Iris pigment epithelial cell (primary cell): ENCODE measurements at regions not wholly inside any gene's neighbourhood (a gene's known extent, or its start where the extent isn't known, plus 50 kb on each side); places are given as distances from the start of the nearest gene placed in this dataset.
A peak's percentile ranks its signal among the peaks of the same experiment; 100 is the strongest.
"Not testable (repeated sequence)": the region's sequence is repeated elsewhere in the genome, so short reads cannot be mapped to it uniquely, and the experiment has no call there.

Source experiments
- DNase-seq: peaks from one replicate; pipeline ENCODE4 v3.0.0-alpha.2; 2011; ENCODE audit warnings: low read depth

DNA sequence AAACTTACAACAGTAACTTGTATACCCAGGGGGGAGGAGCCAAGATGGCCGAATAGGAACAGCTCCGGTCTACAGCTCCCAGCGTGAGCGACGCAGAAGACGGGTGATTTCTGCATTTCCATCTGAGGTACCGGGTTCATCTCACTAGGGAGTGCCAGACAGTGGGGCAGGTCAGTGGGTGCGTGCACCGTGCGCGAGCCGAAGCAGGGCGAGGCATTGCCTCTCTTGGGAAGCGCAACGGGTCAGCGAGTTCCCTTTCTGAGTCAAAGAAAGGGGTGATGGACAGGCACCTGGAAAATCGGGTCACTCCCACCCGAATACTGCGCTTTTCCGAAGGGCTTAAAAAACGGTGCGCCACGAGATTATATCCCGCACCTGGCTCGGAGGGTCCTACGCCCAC lies 278.8 kb downstream of the FAM47B start:
- DNase-seq, result not testable (repeated sequence)

DNA sequence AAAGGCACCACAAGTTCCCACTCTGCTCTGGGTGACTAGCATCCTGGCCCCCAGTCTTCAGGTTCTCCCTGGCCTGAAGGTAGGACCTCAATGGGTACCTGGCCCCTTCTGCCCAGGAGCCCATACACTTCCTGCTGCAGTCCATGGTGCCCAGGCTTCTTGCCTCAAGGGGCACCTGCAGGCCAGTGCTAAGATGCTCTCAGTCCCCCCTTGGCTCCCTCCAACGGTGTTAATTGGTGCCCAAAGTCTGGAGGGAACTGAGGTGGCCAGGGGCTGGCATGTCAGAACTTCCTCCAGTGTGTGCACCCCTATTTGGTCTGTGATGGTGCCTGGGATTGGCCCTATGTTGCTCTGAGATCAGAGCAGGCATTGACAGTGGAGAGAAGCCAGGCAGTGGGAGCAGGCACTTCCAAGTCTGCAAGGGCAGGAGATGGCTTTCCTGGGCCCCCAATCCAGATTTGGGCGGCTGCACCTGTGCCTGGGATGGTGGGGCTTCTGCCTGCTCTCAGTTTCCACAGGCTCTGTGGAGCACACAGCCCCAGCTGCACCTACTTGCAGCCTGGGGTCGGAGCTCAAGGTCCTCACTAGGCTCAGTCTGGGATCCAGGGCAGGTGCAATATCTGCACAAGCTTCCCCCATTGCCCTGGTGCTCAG lies 301.6 kb downstream of the FAM47B start:
- DNase-seq, result no peak

DNA sequence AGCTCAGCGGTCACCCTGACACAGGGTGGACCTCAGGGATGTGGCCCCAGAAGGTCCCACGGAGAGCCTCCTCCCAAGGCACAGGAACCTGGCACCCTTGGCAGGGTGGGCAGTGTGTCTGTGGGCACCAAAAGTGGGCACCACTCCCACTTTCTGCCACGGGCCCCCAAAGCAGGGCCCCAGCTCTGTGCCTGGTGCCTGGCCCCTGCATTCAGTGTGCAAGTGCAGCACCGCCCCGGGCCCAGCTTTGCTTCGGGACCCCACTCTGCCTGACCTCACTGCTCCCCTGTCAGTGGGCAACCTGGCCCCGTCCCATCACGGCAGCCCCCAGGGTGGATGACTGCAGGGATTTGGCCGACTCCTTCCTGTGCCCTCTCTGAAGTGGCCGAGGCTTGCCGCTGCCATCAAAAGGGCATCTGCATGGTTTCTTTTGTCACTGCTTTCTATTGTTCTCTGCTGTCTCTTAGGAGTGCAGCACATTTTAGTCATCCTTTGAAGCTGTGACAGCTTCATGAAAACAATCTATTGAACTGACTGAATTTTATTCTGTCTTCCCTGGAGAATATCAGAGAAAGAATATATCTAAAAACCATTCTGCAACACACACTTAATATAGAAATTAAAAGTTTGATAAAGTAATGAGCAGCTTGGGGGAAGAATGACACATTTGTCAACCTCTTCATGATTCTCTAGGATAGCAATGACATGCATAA lies 302.4 kb downstream of the FAM47B start:
- no peak for DNase-seq

DNA sequence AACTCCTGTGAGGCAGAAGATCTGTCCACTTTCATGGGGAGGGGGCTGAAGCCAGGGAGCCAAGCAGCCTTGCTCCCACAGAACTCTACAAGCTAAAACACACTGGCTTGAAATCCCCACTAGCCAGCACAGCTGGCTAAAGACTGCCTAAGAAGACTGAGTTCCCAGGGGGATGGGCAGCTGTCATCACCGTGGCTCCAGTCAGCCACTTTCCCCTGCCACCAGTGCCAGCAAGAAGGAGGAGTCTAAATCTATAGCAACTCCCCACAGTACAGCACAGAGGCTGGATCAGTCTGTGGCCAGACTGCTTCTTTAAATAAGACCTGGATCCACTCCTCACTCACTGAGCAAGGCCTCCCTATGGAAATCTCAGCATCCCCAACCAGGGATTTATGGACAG lies 308.6 kb downstream of the FAM47B start:
- no peak for DNase-seq

DNA sequence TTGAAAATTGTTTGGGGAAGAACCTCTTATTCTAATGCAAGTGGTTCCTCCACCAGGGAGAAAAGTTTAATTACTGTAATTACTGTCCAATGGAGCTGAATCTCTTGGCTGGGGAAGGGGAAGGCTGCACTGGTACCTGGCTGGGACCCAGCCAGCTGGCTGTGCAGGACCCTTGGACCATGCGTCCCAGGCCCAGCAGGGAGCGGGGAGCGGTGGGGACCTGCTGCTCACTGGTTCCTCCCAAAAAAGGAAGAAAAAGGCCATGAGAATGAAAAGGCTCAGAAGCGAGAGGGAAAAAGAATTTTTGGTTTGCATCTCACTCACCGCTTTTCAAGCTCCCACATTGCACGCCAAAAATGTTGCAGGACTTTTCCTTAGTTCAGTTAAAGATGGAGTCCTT lies 333.5 kb downstream of the FAM47B start:
- DNase-seq, result no peak

DNA sequence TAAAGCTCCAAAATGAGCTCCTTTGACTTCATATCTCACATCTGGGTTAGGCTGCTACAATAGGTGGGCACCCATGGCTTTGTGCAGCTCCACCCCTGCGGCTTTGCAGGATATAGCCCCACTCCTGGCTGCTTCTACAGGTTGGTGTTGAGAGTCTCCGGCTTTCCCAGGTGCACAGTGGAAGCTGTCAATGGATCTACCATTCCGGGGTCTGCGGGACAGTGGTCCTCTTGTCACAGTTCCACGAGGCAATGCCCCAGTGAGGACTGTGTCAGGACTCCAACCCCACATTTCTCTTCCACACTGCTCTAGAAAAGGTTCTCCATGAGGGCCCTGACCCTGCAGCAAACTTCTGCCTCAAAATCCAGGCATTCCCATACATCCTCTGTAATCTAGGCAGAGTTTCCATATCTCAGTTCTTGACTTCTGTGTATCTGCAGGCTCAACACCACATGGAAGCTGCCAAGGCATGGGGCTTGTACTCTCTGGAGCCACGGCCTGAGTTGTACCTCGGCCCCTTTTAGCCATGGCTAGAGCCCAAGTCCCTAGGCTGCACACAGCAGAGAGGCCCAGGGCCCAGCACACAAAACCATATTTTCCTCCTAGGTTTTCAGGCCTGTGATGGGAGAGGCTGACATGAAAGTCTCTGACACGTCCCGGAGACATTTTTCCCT lies 342.8 kb downstream of the FAM47B start:
- no peak for DNase-seq

DNA sequence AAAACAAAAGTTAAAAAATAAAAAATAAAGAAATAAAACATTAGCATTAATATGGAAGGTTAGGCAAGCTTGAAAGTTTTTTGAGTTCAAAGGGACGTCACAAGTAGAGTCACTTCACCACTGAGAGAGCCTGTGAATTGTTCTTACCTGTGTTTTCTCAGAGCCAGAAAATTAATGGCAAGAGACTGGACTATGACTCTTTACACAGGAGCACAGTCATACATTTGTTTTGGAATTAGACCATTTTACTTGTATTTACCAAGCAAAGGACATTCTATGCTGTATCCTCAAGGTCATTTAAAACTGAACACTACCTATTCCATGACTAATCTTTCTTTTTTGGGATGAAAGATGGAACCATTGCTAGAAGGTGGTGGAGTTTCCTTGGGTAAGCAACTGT lies 346.1 kb downstream of the FAM47B start:
- no peak for DNase-seq

DNA sequence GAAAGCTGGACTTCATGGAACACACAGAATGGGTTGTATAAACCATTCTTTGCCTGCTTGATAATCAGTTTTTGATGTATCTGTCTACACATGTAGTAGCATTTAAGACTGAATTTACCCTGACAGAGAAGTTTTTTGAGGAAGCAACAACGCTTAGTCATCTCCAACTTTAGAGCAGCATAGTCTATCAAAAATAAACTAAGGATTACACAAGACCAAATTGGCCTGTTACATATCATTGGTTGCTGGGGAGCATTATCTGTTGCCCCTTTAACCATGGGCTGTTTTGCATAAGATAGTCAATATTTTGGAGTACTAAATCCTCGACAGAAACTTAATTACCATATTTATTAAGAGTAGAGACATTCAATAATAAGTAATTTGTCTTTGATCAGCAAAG lies 347.4 kb downstream of the FAM47B start:
- no peak for DNase-seq

DNA sequence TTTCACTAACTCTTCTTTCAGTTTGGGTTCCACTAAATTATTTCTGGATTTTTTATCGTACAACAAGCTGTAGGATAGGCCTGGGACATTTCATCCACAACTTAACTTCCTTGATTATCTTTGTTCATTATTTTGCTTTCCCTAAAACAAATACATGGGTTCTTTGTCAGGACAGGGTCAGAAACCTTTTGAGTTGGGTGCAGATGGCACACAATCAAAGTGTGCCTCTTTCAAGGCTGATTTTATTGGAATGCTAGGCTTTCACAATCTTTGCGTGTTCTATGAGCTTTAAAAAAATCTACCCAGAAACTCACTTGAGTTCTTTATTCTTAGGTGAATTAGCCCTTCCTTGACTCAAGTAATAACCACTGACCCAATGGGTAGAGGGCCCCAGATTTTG lies 348.4 kb downstream of the FAM47B start:
- no peak for DNase-seq

DNA sequence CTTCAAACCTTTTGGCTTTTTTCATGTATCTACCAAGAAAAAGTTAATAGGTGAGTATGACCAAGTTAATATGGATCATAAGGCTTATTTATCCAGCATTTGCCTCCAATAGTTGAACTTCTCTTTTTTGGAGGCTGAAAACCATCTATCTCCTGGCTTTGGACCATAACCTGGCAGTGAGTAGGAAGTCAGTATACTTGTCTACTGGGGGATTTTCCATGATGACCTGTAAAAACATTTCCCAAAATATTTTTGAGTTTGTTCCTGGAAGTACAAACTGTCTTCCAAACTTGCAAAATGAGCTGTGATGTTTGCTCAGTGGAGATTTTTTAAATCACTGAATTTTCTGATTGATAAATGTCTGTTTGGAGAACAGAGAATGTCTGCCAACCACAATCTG lies 349.9 kb downstream of the FAM47B start:
- no peak for DNase-seq

DNA sequence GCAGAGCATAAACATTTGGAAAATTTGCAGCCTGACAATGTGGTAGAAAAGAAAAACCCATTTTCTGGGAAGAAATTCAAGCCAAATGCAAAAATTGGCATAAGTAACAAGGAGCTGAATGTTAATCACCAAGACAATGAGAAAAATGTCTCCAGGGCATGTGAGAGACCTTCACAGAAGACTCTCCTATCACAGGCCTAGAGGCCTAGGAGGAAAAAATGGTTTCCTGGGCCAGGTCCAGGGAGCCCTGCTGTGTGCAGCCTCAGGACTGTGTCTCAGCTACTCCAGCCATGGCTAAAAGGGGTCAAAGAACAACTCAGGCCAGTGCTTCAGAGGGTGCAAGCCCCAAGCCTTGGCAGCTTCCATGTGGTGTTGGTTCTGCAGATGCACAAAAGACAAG lies 362.4 kb downstream of the FAM47B start:
- DNase-seq, result not testable (repeated sequence)

DNA sequence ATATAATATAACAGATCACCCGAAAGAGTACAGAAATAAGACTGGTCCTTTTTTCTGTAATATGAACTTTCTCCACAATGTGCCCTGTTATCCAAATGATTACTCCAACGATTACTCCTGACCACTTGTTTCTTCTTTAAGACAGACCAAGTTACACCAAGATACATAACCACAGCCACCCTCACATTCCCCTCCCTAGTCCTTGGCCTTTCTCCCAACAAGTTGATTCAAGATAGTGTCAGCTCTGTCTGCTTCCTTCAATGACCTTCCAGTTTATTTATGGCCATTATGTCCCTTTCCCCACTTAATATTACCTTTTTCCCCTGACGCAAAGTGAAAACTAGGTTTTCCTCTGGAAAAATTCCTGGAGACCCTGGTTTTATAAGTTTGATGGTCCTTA lies 397.2 kb downstream of the FAM47B start:
- DNase-seq, result no peak

DNA sequence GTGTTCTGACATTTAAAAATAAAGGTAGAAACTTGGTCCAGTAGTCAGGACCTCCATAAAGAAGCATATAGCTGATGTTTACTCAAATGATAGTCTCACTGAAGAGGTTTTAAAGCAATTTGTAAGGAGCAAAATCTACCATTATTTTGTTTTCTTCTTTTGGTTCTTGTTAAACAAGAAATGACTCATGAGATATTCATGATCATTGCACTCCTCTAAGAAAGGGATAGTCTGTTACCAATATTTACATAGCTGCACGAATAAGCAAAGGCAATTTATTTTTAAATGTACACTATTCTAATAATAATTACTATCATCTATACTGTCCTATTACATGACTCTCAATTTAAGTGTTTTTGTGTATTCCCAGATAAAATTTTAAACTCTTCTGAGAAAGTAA lies 397.9 kb downstream of the FAM47B start:
- no peak for DNase-seq

DNA sequence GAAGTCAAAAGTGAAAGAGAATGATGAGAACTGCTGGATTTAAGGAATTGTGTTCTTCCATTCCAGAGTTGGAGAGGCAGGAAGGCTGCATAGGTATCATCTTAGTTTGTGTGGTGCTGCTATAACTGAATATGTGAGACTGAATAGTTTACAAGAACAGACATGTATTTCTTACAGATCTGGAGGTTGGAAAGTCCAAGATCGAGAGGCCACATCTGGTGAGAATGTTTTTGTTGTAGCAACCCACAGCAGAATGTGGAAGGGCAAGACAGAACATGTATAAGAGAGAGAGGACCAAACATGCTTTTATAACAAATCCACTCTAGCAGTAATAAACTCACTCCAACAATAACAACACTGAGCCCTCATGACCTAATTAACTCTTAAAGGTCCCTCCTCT lies 408.6 kb downstream of the FAM47B start:
- no peak for DNase-seq

DNA sequence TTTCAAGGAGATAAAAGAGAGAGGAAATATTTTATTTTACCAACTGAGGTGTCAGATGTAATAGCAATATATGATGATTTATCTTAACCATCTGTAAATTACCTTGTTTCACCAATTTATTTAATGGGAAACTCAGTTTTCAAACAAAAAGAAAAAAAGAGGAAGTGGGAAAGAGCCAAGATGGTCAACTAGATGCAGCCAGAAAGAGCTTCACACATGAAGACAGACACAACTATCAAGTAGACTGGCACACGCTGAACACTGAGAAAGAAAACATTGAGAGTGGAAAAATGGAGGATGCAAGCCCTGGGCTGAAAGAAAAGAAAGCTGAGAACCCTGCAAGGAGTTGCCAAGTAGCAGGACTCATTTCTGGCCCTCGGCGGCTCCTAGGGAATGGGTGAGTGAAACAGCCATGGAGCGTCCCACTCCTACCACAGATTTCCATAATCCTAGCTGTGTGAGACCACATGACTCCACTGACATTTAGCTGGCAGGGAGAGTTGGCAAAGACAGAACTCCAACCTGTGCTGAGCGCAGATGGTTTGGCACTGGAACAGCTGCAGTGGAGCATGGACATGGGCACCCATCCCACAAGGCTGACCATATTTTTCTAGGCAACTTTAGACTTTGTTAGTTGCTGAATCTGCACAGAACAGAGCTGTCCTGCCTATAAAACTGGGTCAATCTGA lies 409.3 kb downstream of the FAM47B start:
- no peak for DNase-seq

DNA sequence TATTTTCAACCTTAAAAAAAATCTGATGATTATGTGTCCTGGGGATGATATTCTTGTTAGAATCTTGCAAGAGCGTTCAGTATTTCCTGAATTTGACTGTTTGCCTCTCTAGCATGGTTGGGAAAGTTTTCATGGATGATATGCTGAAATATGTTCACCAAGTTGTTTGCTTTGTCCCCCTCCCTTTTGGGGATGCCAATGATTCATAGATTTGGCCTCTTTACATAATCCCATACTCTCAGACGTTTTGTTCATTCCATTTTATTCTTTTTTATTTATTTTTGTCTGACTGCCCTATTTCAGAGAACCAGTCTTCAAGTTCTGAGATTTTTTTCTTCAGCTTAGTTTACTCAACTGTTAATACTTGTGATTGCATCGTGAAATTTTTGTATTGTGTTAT lies 415.1 kb downstream of the FAM47B start:
- DNase-seq, result no peak

DNA sequence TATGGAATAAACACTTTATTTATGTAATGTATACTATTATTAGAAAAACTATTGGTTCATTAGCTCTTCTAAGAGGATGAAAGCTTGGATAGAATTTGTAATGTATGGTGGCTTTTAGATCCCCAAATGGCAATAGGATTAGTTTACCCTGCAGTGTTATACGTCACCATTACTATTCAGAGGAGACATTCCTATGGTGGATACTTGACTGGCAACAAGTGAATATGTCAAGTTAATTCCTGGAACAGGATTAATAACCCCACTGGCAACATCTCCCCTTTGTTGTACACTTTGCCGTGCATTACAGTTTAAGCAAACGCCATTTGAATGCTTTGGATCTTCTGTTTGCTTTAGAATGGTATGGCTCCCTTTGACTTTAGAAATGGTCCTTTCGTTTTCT lies 420.3 kb downstream of the FAM47B start:
- no peak for DNase-seq

DNA sequence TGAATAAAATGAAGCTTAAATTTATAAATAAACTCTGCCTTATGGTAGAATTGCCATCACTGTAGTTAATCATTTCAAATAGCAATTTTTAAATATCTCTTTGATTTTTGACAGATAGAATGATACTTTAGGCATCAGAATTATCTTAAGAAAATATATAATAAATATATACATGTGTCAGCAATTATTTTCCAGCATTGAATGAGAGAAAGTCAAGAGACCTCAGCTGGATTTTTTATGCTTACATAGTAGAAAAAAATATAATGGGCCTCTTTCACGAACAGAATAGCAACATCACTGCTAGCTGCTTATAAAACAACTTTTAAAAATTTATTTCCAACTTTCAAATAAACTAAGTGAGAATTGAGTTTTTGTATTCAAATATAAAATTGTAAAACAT lies 424.0 kb upstream of the MAGEB16 start:
- no peak for DNase-seq

DNA sequence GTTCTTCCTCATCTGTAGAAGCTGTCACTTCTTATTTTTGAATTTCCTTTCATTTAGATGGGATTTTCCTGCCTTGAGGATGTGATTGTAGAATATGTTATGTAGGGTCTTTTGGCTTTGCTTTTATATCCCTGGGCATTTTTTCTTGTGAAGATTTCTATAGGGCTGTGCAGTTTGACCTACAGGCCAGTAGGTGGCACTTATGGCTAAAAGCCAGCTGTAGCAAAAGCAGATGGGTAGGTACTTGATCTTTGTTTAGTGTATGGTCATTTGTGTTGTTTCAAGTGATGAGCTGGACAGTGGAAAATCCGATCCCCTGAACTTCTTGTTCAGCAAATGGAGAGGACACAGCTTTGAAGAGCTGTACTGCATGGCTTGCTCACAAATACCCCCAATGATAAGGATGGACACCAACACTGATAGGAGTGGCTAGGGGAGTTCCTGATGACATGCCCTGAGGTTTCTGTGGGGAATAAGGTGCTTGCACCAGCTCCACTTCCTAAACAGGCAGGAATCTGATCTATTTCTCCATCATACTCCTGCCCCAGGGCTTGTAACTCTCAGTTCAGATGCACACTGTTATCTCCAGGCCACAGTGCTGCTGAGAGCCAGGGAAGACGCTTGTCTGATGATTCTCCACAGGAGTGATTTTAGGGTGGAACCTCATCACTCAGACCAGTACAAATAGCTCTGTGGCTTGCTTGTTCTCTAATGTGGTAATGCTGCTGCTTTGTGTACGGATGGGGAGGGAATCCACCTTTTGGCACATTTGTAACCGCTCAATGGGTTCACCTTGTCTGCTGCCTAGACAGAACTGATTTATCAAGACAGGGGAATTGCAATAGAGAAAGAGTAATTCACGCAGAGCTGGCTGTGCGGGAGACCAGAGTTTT lies 417.1 kb upstream of the MAGEB16 start:
- DNase-seq, result peak; percentile 17

DNA sequence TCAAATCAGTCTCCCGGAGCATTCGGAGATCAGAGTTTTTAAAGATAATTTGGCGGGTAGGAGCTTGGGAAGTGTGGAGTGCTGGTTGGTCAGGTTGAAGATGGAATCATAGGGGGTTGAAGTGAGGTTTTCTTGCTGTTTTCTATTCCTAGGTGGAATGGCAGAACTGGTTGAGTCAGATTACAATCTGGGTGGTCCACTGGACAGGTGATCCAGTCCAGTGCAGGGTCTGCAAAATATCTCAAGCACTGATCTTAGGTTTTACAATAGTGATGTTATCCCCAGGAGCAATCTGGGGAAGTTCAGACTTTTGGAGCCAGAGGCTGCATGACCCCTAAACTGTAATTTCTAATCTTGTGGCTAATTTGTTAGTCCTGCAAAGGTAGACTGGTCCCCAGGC lies 416.4 kb upstream of the MAGEB16 start:
- not testable (repeated sequence) for DNase-seq

DNA sequence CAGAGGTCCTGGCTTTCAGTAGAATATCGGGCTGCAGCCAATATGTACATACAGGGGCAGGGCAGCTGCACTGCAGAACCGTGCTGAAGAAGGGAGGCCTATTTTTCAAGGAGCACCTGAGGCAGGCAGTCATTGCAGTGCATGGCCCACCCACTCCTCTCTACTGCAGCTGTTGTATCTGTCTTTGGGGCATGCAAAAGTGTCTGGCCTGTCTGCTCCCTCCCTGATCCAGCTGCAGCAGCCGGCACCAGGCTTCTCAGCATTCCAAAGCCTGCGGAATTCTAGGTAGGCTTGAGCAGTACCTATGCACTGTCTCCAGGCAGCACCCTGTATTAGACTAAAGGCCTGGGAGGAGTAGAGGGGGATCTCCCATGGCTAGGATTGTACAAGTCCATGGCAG lies 415.2 kb upstream of the MAGEB16 start:
- DNase-seq, result no peak

DNA sequence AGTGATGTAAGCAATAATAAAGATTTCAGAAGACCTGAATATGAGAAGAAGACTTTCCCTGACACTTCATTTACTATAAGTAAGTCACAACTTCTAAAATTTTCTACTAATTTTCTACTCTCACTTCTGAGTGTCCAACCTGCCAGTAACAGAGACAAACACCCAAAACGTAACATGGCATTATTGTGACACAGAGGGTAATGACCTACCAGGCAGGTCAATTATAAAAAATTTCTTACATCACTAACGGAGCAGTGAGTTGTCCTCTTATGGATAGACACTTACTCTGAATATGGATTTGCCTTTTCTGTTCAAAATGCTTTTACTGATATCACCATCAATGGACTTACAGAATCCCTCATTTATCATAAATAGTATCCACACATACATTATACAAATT lies 405.9 kb upstream of the MAGEB16 start:
- DNase-seq, result no peak
